B cell (primary cell): ENCODE measurements at regions not wholly inside any gene's neighbourhood (a gene's known extent, or its start where the extent isn't known, plus 50 kb on each side); places are given as distances from the start of the nearest gene placed in this dataset.

Experiments
- ATAC-seq: fragments of 200-7000 bp; cut with Tn5 transposase; one replicate; pipeline ENCODE4 v1.10.0; 2021; ENCODE audit warnings: low read depth, mild to moderate bottlenecking, moderate number of reproducible peaks, moderate library complexity
- CTCF ChIA-PET: fragments of 350-600 bp; sonication (Branson Sonifier 250); formaldehyde crosslinking; loops from one replicate; lab custom pipeline; 2021; ENCODE audit warnings: antibody characterized with exemption, inconsistent platforms; lab: Charles Lee
- POLR2A ChIA-PET: fragments of 350-600 bp; sonication (Branson Sonifier 250); formaldehyde crosslinking; loops from one replicate; lab custom pipeline; 2021; ENCODE audit warnings: antibody characterized with exemption; lab: Charles Lee
- DNase-seq: peaks from one replicate; pipeline ENCODE4 v3.0.0; 2013
- H2AFZ ChIP-seq: 2 replicates; pipeline ENCODE4 v1.6.1; 2012; ENCODE audit warnings: mild to moderate bottlenecking, low read depth, low read length; ENCODE audit not compliant: insufficient read depth, poor library complexity, severe bottlenecking
- H3K27ac ChIP-seq, 2 donors: 1 replicate in 1 of 2; 2 replicates in 1 of 2; pipeline ENCODE4 v1.5.1; 2012 to 2013; ENCODE audit warnings: low read length in 2 of 2, mild to moderate bottlenecking in 2 of 2, moderate library complexity in 1 of 2
- H3K27me3 ChIP-seq, 4 experiments: fragments of 200-600 bp in 1 of 4; sonication (generic) in 1 of 4; replicated peaks in 1 of 4; 1 replicate in 2 of 4; 2 replicates in 2 of 4; pipeline versions ENCODE4 v1.6.1 to v1.7.0; 2013 to 2016; ENCODE audit warnings: low read length in 3 of 4, mild to moderate bottlenecking in 2 of 4, mixed read lengths in 1 of 4, moderate library complexity in 1 of 4; ENCODE audit not compliant: insufficient read depth in 4 of 4, control insufficient read depth in 3 of 4; ENCODE audit errors: control extremely low read depth in 1 of 4
- H3K36me3 ChIP-seq, 2 experiments: replicated peaks in 1 of 2; 1 replicate in 1 of 2; 2 replicates in 1 of 2; pipeline versions ENCODE4 v1.6.1 to v1.7.1; 2013; ENCODE audit warnings: low read length in 1 of 2; ENCODE audit not compliant: insufficient read depth in 2 of 2, control insufficient read depth in 1 of 2; ENCODE audit errors: control extremely low read depth in 1 of 2, extremely low read depth in 1 of 2
- H3K4me1 ChIP-seq, 2 donors: fragments of 200-600 bp in 1 of 2; sonication (generic) in 1 of 2; 1 replicate in 1 of 2; 2 replicates in 1 of 2; pipeline versions ENCODE4 v1.5.1 to v1.6.1; 2013 to 2017; ENCODE audit warnings: low read length in 2 of 2; ENCODE audit not compliant: control insufficient read depth in 2 of 2, insufficient read depth in 2 of 2
- H3K4me2 ChIP-seq: replicated peaks from 2 replicates; pipeline ENCODE3; 2012; ENCODE audit warnings: mild to moderate bottlenecking, low read depth, low read length; ENCODE audit not compliant: poor library complexity, severe bottlenecking
- H3K4me3 ChIP-seq, 5 experiments: fragments of 200-600 bp in 1 of 5; sonication (generic) in 1 of 5; 1 replicate in 3 of 5; 2 replicates in 2 of 5; pipeline versions ENCODE4 v1.5.1 to v1.7.0; 2011 to 2016; ENCODE audit warnings: low read length in 4 of 5, mild to moderate bottlenecking in 4 of 5, low read depth in 2 of 5, control low read depth in 1 of 5, moderate library complexity in 1 of 5; ENCODE audit not compliant: insufficient read depth in 1 of 5; ENCODE audit errors: control extremely low read depth in 1 of 5, extremely low read depth in 1 of 5
- H3K79me2 ChIP-seq: fragments of 200-600 bp; sonication (generic); one replicate; pipeline ENCODE4 v1.6.0; 2016; ENCODE audit warnings: low read length; ENCODE audit not compliant: control insufficient read depth, insufficient read depth
- H3K9ac ChIP-seq: fragments of 200-600 bp; sonication (generic); 2 replicates; pipeline ENCODE4 v1.6.1; 2017; ENCODE audit warnings: mild to moderate bottlenecking, low read length, moderate library complexity
- H3K9me3 ChIP-seq, 3 donors: one replicate each; pipeline versions ENCODE4 v1.6.1 to v1.7.1; 2013; ENCODE audit warnings: low read length in 2 of 3; ENCODE audit not compliant: control insufficient read depth in 2 of 3, insufficient read depth in 1 of 3; ENCODE audit errors: control extremely low read depth in 1 of 3
- H4K20me1 ChIP-seq: 2 replicates; pipeline ENCODE4 v1.6.0; 2012; ENCODE audit warnings: mild to moderate bottlenecking, low read length; ENCODE audit not compliant: insufficient read depth, control insufficient read depth, poor library complexity, severe bottlenecking
- H3K27ac Mint-ChIP-seq: one replicate; pipeline ENCODE4 v1.8.0; 2021; ENCODE audit warnings: mixed read lengths
- H3K27me3 Mint-ChIP-seq: one replicate; pipeline ENCODE4 v1.8.0; 2021; ENCODE audit warnings: mixed read lengths
- H3K4me1 Mint-ChIP-seq: one replicate; pipeline ENCODE4 v1.8.0; 2021; ENCODE audit warnings: mixed read lengths
- H3K4me3 Mint-ChIP-seq: one replicate; pipeline ENCODE4 v1.8.0; 2021; ENCODE audit warnings: mixed read lengths
- H3K9me3 Mint-ChIP-seq: one replicate; pipeline ENCODE4 v1.8.0; 2022; ENCODE audit warnings: mixed read lengths; ENCODE audit not compliant: insufficient read depth
- CTCF ChIP-seq: fragments of 200-600 bp; IDR thresholded peaks from one replicate; pipeline ENCODE4 v1.8.0; 2022; ENCODE audit warnings: antibody characterized with exemption, mild to moderate bottlenecking
- EZH2 ChIP-seq: IDR thresholded peaks from 2 replicates; pipeline ENCODE4 v1.6.1; 2012; ENCODE audit warnings: borderline replicate concordance, low read depth, mild to moderate bottlenecking, moderate library complexity, low read length; ENCODE audit not compliant: insufficient read depth, poor library complexity, severe bottlenecking
- WGBS: methylation state at CpG from one replicate; pipeline ENCODE4 v1.1.5; 2013; ENCODE audit warnings: missing lambda C conversion rate; ENCODE audit not compliant: insufficient coverage; 5-methylcytosine and 5-hydroxymethylcytosine counted together
- intact Hi-C: fragments of 100-400 bp; cut with micrococcal nuclease; formaldehyde crosslinking; loops from one replicate; pipeline ENCODE4 v1.10.0; 2022

- intact Hi-C loops = no loop called here
- Mint-ChIP-seq H3K4me1 (peaks cover 18% of the 10 kb centered on the region), H3K4me3 (no peak overlapping the region), H3K27me3 (peaks cover 17% of the 10 kb centered on the region), H3K9me3 (no peaks in the 10 kb centered on the region), H3K27ac (no peak overlapping the region)
- no peak for ATAC-seq
- no peak for TF ChIP-seq CTCF
- TF ChIP-seq EZH2 = no peak
- Histone ChIP-seq H3K27me3 (peaks cover 0 to 20% (median 8%) of the 10 kb centered on the region in 4 experiments), H3K27ac (no peak overlapping the region), H4K20me1 (peaks cover 6% of the 10 kb centered on the region), H3K4me2 (peak overlapping the region; percentile 40), H3K79me2 (no peaks in the 10 kb centered on the region), H3K36me3 (no peaks in the 10 kb centered on the region), H3K9ac (no peak overlapping the region), H3K9me3 (peaks cover 0 to 12% (median 0%) of the 10 kb centered on the region in 3 donors), H3K4me3 (no peak overlapping the region), H3K4me1 (peaks cover 16% of the 10 kb centered on the region in 2 donors), H2AFZ (no peak overlapping the region)
- CTCF ChIA-PET = interaction anchor here (1.2 to 1.3 kb wide), 2 partner anchors 39 to 45 kb away, joined by 3 to 4 read pairs; no protein-coding TSS in a partner anchor
- POLR2A ChIA-PET = no interaction called here
- no peak for DNase-seq
Observed at GRCh38 chr17:77286391-77286640, 145.5 kb downstream of the SEC14L1 start.

- Histone ChIP-seq H3K9ac (no peak overlapping the region), H3K27ac (no peak overlapping the region), H3K4me3 (no peak overlapping the region), H3K36me3 (no peaks in the 10 kb centered on the region), H3K4me2 (no peak overlapping the region), H3K27me3 (peaks cover 0 to 15% (median 6%) of the 10 kb centered on the region in 4 experiments), H4K20me1 (peaks cover 5% of the 10 kb centered on the region), H2AFZ (no peak overlapping the region), H3K79me2 (no peaks in the 10 kb centered on the region), H3K9me3 (peaks cover 0 to 7% (median 0%) of the 10 kb centered on the region in 3 donors), H3K4me1 (peaks cover 11% of the 10 kb centered on the region in 2 donors)
- H3K27ac Mint-ChIP-seq = no peak overlapping the region
- intact Hi-C loops = no loop called here
- no peak overlapping the region for H3K4me3 Mint-ChIP-seq
- CTCF ChIA-PET = interaction anchor here (1.2 kb wide), 1 partner anchor 45 kb away, joined by 4 read pairs; no protein-coding TSS in a partner anchor
- peaks cover 16% of the 10 kb centered on the region for H3K4me1 Mint-ChIP-seq
- ATAC-seq (no peak), DNase-seq (no peak)
- TF ChIP-seq EZH2 (no peak), CTCF (no peak)
- H3K9me3 Mint-ChIP-seq = no peaks in the 10 kb centered on the region
- POLR2A ChIA-PET = no interaction called here
- peaks cover 15% of the 10 kb centered on the region for H3K27me3 Mint-ChIP-seq
- WGBS = 92% methylated on average over 21 of the region's 21 CpGs
Observed at GRCh38 chr17:77286641-77287431, 146.1 kb downstream of the SEC14L1 start.
